A673 (cell line): ENCODE measurements at regions not wholly inside any gene's neighbourhood (a gene's known extent, or its start where the extent isn't known, plus 50 kb on each side); places are given as distances from the start of the nearest gene placed in this dataset.

Experiments used
- EZH2 ChIP-seq: fragments of 200-600 bp; sonication (generic); IDR thresholded peaks from 2 replicates; pipeline ENCODE4 v1.6.1; 2017; ENCODE audit warnings: borderline replicate concordance, low read depth, mild to moderate bottlenecking, mixed read lengths, antibody characterized with exemption, low read length; ENCODE audit not compliant: poor library complexity, severe bottlenecking
- TF ChIP-seq, protein P1 (sequence below): fragments of 300-800, 200-600 bp; sonication (generic); conservative IDR thresholded peaks from 2 replicates; pipeline ENCODE4 v1.5.1; 2017; ENCODE audit warnings: low read depth, mild to moderate bottlenecking, antibody characterized with exemption, low read length, moderate library complexity, mixed read lengths

DNA sequence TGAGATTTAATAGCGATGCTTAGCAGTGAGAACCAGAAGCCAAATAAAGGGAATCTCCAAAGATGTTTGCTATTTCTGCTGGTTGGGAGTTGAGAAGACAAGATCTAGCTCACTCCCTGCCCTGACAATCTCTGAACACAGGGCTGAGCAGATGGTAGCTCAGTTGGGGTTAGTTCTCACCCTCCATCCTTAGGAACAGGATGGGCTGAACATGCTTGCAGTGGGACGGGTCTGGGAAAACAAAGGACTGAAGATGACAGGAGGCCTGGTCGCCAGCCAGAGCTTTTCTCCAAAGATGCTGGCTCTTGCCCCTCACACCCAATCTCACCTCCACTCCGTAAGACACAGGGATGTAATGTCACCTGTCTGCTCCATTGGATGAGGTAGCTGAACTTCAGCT, 72.7 kb downstream of the SC5D start:
- TF ChIP-seq, protein P1, sequence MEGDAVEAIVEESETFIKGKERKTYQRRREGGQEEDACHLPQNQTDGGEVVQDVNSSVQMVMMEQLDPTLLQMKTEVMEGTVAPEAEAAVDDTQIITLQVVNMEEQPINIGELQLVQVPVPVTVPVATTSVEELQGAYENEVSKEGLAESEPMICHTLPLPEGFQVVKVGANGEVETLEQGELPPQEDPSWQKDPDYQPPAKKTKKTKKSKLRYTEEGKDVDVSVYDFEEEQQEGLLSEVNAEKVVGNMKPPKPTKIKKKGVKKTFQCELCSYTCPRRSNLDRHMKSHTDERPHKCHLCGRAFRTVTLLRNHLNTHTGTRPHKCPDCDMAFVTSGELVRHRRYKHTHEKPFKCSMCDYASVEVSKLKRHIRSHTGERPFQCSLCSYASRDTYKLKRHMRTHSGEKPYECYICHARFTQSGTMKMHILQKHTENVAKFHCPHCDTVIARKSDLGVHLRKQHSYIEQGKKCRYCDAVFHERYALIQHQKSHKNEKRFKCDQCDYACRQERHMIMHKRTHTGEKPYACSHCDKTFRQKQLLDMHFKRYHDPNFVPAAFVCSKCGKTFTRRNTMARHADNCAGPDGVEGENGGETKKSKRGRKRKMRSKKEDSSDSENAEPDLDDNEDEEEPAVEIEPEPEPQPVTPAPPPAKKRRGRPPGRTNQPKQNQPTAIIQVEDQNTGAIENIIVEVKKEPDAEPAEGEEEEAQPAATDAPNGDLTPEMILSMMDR: no peak
- no peak for TF ChIP-seq EZH2
